NCI-H2107 (cell line): ENCODE measurements at regions not wholly inside any gene's neighbourhood (a gene's known extent, or its start where the extent isn't known, plus 50 kb on each side); places are given as distances from the start of the nearest gene placed in this dataset.
"Not testable (repeated sequence)": the region's sequence is repeated elsewhere in the genome, so short reads cannot be mapped to it uniquely, and the experiment has no call there.

Source experiments
- DNase-seq: peaks from one replicate; lab custom pipeline; 2025; lab: John Stamatoyannopoulos, UW

GRCh38 chr10:78437998-78438906 lies 404.6 kb downstream of the RPS24 start:
- DNase-seq, result no peak

GRCh38 chr10:78438907-78439809 lies 405.5 kb downstream of the RPS24 start:
- DNase-seq, result no peak

DNA sequence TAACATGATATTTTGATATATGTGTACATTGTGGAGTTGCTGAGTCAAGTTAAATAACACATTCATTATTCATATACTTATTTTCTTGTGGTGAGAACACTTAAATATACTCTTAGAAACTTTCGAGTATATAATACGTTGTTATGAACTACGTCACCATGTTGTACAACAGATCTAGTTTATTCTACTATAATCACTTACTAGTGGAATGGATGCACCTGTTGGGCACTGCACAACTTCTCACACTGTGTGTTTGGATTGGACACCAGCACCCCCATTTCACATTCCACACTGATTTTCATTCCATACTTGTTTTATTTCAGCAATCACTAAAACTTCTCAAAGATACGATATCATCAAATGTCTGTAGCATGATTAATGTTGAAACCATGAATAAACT lies 407.3 kb downstream of the RPS24 start:
- DNase-seq, result no peak

DNA sequence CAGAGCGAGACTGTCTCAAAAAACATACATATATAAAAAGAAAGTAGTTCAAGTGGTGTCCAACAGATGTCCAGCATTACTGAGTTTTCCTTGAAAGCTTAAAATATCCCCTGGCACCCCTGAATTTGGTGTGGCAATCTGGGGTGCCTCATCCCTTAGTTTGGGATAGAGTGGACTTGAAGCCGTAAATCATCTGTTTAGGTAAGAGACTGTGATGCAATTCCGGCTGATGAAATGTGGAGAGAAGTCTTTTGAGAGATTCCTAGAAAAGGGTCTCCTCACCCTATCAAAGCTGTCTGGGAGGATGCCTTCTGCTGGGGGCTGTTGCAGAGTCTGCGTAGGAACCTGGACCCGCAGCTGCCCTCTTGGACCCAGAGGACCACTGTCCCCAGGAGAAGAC lies 408.0 kb downstream of the RPS24 start:
- DNase-seq, result no peak

DNA sequence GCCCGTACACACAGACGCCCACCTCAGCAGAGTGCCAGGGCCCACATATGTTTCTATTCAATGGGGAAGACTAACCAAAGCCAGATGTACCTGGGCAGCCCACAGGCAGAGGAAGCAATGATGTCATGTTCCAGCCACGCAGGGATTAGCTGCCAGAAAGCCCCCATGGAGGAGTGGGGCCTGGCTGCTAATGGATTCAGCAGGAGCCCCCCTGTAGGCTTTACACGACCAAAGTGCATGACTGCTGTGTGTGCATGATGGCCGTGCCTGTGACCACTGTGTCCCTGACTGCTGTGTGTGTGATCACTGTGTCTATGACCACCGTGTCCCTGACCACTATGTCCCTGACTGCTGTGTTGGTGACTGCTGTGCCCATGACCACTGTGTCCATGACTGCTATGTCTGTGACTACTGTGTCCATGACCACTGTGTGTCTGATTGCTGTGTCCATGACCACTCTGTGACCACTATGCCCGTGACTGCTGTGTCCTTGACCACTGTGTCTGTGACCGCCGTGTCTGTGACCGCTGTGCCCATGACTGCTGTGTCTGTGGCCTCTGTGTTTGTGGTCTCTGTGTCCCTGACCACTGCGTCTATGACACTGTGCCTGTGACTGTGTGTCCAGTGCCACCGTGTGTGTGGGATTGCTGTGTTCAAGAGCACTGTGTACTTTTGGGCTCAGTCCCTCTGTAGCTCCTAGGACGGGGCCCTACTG lies 409.3 kb downstream of the RPS24 start:
- DNase-seq, result no peak

DNA sequence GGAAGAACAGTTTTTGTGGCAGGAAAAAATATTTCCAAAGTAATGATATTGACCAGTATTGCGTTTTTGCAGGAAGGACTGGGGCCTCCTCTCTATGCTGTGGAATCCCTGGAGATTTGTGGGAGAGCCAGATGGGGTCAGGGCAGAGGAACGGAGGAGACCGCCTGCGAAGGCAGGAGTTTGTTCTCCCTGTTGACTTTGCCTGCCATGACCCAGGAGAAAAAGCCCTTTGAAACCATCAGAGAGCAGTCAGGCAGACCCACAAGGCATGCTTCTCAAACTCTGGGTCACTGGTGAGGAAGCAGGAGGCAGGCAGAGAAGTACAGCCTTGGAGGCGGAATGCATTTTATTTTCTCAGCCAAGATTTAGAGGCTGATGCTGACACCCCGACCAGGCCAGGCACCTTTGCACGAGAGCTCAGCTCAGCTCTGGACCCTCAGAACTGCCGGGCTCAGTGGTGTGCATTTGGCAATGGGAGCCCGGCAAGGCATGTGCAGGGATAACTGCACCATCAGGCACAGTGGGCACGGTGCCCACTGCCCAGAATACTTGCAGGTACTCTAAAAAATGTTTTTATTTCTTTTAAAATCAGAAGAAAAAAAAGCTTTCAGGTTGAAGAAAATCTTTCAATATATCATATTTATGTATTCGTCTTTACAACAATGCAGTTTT lies 410.4 kb downstream of the RPS24 start:
- no peak for DNase-seq

GRCh38 chr10:78444741-78445140 lies 411.1 kb downstream of the RPS24 start:
- DNase-seq, result not testable (repeated sequence)

DNA sequence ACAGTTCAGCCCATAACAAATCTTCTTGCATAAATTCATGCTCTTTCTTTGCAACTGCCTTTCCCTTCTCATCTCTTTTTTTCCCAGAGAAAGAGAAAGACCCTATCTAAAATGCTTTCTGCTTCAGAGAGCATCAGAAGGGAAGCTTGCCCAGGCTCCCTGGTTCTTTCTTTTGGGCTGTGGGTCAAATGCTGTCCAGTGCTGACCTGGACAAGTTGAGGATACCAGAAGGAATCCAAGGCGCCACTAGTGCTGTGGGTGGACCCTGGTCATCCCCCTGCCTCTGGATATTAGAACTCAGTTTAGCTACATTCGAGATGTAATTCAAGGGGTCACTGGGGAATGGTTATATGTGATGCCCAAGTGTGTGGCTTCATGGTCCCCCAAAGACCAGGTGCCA lies 411.6 kb downstream of the RPS24 start:
- DNase-seq, result no peak

DNA sequence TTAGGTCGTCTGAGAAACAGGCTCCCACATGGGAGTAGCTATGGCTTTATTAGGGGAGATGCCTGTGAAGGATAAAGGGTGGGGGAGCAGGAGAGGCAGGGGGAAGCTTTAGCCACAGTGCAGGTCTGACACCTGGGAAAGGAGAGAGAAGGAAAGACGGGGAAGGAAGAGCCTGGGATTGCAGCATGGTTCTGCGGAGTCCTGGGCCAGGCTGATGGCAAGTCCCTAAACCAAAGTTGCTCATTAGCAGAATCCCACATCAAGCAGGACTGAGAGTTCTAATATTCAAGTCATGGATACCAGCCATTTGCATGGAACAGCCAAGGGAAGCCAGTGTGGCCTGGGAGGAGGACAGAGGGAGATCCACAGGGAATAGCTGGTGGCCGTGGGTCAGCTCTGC lies 414.8 kb downstream of the RPS24 start:
- DNase-seq, result no peak

DNA sequence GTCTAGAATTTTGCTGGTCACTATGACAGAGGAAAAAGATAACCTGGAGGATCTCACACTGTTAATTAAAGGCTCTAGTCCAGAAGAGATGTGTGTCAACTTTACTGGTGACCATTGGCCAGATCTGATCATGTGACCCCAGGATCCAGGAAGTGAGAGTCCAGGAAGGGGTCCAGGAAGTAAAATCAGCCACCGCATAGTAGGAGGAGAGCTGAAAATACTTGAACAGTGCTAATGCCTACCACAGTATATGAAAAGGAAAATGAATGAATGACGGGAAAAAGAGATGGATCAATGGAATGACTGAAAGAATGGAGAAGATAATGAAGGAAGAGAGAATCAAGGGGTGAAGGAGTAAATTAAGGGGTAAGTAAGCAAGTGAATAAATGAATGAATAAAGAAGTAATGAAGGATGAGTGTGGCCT lies 415.3 kb downstream of the RPS24 start:
- no peak for DNase-seq

DNA sequence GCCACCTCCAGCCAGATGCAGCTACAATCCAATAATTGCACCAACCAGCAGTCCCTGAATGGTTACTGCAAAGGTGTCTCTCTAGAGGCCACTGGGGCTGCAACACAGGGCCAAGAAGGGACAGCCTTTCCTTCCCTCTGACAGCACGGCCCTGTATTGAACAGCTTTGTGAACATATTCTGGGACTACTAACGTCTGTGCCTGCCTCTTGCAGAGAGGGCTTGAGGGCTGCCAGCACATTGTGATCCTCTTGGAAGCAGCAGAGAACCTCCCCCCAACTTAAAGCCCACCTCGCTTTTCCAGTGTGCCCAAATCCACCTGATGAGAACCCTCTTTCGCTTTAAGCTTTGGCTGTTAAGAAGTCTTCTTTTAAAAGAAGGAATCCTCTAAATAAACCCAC lies 415.9 kb downstream of the RPS24 start:
- no peak for DNase-seq

GRCh38 chr10:78450239-78450638 lies 416.6 kb downstream of the RPS24 start:
- no peak for DNase-seq

- no peak for DNase-seq
These were observed 417.3 kb downstream of the RPS24 start for GRCh38 chr10:78450807-78451485.

DNA sequence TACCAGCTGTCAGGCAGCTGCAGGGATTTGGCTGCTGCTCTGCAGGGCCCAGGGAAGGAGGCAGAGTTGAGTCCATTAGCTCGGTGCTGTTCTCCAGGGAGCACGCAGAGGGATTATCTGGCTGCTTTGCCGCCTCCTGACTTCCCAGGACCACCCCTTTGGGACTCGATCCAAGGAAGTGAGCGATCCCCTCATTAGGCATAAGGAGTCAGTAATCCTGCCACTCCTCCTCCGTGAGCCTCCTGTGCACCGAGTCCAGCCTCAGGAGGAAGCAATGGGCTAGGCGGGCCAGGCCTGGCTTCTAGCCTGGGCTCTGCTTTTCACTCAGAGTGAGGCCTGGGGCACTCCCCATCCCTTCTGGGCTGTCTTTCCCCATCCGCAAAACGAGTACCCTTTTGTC lies 417.9 kb downstream of the RPS24 start:
- no peak for DNase-seq

DNA sequence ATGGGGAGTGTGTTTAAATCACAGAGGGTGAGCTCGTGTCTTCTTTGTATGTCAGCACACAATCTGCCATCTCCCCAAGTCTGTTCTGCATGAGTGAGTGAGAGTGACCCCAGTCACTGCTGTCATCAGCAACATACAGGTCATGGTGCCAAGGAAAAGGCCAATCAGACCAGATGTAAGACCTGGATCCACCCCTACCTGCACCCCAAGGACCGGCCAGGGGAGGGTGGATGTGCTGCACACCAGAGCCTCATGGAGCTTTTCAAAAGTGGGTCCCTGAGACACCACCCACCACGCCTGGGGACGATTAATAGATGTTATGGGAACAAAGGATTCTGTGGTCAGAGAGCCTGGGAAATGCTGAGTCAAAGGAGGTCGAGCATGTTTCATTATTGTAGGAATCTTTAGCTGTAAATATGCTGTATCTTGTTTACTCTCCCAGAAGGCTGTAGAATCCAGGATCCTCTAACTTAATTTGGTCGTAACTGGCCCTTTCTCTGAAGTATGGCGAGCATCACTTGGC lies 420.5 kb downstream of the RPS24 start:
- DNase-seq, result no peak

- DNase-seq, result no peak
These were observed 421.6 kb downstream of the RPS24 start for GRCh38 chr10:78455236-78455635.

GRCh38 chr10:78455811-78456210 lies 422.1 kb downstream of the RPS24 start:
- no peak for DNase-seq

DNA sequence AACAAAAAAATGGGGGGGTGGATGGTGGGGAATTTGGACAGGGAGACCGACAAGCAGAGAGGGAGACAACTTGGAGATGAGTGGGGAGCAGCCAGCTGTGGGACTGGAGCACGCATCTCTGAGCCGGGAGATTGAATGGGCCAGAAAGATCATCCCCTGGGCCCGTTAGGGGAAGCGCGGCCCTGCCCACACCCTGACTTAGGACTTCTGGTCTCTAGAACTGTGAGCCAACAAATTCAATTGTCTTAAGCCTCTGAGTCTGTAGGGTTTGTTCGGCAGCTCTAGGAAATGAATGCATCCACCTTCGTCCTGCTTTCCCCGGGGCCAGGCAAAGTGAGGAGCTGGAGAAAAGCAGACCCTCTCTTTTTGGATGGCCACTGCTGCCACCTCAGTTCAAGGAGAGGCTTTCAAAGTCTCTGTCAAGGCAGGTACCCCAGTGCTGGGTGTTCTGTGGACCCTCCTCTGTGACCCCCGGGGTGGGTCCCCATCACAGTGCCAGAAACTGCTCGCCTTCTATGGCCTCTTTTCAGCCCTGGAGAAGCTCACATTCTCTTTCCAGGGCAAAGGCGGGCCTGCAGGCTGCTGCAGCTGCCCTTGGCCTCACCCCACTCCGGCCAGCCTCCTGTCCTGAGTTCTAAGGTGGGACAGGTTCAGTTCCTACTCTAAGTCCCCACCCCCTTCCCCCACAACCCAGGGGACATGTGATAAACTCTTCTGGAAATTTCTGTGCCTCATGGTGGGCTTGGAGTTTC lies 423.2 kb downstream of the RPS24 start:
- DNase-seq, result no peak

- DNase-seq, result no peak
These were observed 424.3 kb downstream of the RPS24 start for GRCh38 chr10:78457804-78458482.
